ENCODE measurements at regions not wholly inside any gene's neighbourhood (a gene's known extent, or its start where the extent isn't known, plus 50 kb on each side); places are given as distances from the start of the nearest gene placed in this dataset.
"Not testable (repeated sequence)": the region's sequence is repeated elsewhere in the genome, so short reads cannot be mapped to it uniquely, and the experiment has no call there.

- no peak for DNase-seq (ENCODE audit: low read depth)
- TF ChIP-seq, protein P1, sequence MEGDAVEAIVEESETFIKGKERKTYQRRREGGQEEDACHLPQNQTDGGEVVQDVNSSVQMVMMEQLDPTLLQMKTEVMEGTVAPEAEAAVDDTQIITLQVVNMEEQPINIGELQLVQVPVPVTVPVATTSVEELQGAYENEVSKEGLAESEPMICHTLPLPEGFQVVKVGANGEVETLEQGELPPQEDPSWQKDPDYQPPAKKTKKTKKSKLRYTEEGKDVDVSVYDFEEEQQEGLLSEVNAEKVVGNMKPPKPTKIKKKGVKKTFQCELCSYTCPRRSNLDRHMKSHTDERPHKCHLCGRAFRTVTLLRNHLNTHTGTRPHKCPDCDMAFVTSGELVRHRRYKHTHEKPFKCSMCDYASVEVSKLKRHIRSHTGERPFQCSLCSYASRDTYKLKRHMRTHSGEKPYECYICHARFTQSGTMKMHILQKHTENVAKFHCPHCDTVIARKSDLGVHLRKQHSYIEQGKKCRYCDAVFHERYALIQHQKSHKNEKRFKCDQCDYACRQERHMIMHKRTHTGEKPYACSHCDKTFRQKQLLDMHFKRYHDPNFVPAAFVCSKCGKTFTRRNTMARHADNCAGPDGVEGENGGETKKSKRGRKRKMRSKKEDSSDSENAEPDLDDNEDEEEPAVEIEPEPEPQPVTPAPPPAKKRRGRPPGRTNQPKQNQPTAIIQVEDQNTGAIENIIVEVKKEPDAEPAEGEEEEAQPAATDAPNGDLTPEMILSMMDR (IDR thresholded peaks at IDR 0.05; ENCODE audit: insufficient read depth, low read depth, low read length, missing control alignments), result no peak
- H3K4me3 ChIP-seq (ENCODE audit: low read length), result no peak overlapping the region
These were observed 768.4 kb upstream of the DEFB115 start for GRCh38 chr20:30488941-30489613.

DNA sequence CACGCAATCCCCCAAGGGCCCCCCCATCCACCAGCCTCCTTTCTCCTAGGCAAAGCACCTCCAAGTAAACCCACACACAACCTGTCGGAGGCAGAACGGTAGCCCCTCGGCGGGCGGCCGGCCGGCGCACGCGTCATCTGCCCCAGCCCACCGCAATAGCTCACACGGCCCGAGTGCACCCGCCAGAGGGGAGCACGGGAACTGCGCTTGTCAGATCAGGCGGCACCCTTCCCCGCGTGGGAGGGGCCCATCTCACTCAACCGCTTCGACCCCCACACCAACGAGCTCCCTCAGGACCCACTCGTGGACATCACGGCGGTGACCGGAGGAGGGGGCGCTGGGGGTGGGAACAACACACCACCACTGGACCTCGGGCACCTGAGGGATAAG, 767.9 kb upstream of the DEFB115 start:
- TF ChIP-seq, protein P1 (IDR thresholded peaks at IDR 0.05; ENCODE audit: insufficient read depth, low read depth, low read length, missing control alignments), result no peak
- no peak overlapping the region for H3K4me3 ChIP-seq (ENCODE audit: low read length)
- no peak for DNase-seq (ENCODE audit: low read depth)

- no peak for DNase-seq (ENCODE audit: low read depth)
- no peak overlapping the region for H3K4me3 ChIP-seq (ENCODE audit: low read length)
- TF ChIP-seq, protein P1 (IDR thresholded peaks at IDR 0.05; ENCODE audit: insufficient read depth, low read depth, low read length, missing control alignments), result no peak
These were observed 766.4 kb upstream of the DEFB115 start for GRCh38 chr20:30491016-30491415.

GRCh38 chr20:30496656-30497055, 760.8 kb upstream of the DEFB115 start:
- DNase-seq (ENCODE audit: low read depth), result not testable (repeated sequence)

DNA sequence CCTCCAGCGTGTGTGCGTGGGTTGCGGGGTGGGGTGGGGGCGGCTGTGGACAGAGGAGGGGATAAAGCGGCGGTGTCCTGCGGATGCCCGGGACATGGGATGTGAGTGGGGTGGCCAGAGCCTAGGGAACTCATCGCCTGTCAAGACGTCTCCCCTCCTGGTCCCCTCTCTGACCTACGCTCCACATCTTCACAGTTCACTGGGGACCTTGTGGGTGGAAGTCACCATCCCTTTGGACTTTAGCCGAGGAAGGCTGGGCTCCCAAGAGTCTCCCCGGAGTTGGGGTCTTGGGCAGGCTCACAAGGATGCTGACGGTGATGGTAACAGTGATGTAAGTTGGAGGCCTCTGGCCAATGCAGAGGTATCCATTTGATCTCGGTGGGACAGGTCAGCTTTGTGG, 760.3 kb upstream of the DEFB115 start:
- H3K4me3 ChIP-seq (ENCODE audit: low read length); DNase-seq (ENCODE audit: low read depth): not testable (repeated sequence)

More at GRCh38 chr20:30496656-30497055, 760.8 kb upstream of the DEFB115 start:
- H3K4me3 ChIP-seq (ENCODE audit: low read length), result not testable (repeated sequence)

GRCh38 chr20:30499123-30499522, 758.3 kb upstream of the DEFB115 start:
- no peak overlapping the region for H3K4me3 ChIP-seq (ENCODE audit: low read length)
- TF ChIP-seq, protein P1 (IDR thresholded peaks at IDR 0.05; ENCODE audit: insufficient read depth, low read depth, low read length, missing control alignments), result no peak
- no peak for DNase-seq (ENCODE audit: low read depth)

DNA sequence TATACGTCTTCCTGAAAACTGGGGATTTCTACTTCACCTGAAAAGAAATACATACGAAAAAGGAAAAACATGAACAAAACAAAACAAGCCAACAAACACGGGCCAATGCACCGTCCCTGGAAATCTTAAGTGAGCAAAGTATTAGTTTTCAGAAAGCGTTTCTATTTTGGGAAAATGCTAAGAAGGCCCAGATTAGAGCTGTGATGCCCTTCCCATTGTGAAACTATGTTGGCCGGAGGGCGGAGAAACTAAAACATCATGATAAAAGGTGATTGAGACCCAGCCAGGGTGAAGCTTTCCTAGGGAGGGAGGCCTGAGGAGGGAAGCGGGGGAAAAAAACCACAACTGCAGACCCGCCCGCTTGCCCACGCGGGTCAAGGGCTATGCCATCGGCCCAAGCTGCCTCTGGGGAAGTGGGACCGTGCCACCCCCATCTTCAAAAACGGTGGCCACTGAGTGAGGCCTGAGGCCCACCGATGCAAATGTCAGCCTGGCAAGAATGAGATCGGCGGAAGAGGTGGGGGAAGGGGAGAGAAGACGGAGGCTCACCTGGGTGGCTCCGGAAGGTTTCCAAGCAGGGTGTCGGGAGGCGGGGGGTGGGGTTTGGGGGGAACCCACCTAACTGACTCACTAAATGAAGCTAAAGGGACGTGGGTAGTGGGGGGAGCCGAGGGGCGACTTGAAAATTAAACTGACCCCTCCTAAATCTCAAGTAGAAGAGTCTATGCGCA, 757.6 kb upstream of the DEFB115 start:
- not testable (repeated sequence) for DNase-seq (ENCODE audit: low read depth); H3K4me3 ChIP-seq (ENCODE audit: low read length)

DNA sequence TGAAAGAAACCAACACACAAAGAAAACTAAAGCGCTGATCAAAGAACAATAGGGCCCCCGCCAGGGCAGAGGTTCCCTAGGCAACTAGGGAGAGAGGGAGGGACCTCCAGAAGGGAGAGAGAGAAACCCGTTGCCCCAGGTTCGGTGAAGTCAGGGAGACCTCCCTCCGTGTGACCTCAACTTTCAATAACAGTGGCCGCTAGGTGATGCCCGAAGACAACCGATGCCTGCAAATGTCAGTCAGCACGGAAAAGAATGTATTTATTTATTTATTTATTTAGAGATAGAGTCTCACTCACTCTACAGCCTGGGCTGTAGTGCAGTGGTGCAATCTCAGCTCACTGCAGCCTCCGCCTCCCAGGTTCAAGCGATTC, 757.0 kb upstream of the DEFB115 start:
- H3K4me3 ChIP-seq (ENCODE audit: low read length), result not testable (repeated sequence)
- peak; percentile 39 for DNase-seq (ENCODE audit: low read depth)
- TF ChIP-seq, protein P1 (IDR thresholded peaks at IDR 0.05; ENCODE audit: insufficient read depth, low read depth, low read length, missing control alignments), result peak; percentile 25
